Esophagus muscularis mucosa (tissue), 3 donors: ENCODE measurements at regions not wholly inside any gene's neighbourhood (a gene's known extent, or its start where the extent isn't known, plus 50 kb on each side); places are given as distances from the start of the nearest gene placed in this dataset.
A peak's percentile ranks its signal among the peaks of the same experiment; 100 is the strongest.

Experiments used
- EP300 ChIP-seq: sonication (generic); formaldehyde crosslinking; IDR thresholded peaks from one replicate; pipeline ENCODE4 v1.6.1; 2017; ENCODE audit warnings: antibody characterized with exemption
- TF ChIP-seq, protein P1 (sequence below), 3 experiments: fragments of 200-600 bp in 2 of 3; fragments of 450-650 bp in 1 of 3; sonication (generic) in 2 of 3; IDR thresholded peaks; one replicate each; pipeline ENCODE4 v1.5.1; 2017 to 2019; ENCODE audit warnings: antibody characterized with exemption in 3 of 3, mild to moderate bottlenecking in 2 of 3, moderate library complexity in 1 of 3

DNA sequence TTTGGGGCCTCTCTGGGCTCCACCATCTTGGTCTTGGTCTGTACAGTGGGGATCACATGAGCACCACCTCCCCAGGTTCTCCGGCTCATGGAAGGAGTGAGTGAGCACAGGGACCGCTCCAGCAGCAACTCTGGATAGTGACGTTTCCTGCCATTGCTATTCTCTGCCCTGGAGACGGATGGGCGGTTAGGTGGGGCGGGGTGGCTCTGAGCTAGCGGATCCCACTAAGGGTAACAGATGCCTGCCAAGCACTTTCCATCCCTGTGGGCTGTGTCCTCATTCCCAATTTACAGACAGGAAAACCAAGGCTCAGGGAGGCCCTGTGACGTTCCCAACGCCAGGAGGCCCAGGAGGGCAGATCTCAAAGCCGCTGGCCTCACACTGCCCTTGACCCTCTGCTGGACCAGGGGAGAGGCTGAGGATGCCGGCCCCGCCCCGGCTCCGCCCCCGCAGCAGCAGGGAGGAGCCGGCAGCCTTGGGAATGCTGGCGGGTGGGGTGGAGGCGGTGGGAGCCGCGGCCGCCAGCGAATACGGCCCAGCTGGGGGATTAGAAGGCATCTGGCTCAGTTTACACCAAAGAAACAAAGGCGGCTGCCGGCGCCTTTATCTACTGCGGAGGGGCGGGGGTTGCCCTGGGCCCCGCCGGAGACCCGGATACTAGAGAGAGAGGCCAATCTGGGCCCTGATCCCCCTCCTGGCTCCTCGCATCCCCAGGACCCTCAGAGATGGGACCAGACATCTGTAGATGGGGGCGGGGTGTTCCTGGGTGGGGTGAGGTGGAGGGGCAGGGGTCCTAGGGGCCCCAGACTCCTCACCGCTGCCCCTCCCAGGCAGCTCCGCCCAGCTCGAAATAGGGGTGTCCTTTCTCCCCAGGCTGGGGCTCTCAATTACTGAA lies 122.3 kb upstream of the CIBAR2 start:
- TF ChIP-seq, protein P1, sequence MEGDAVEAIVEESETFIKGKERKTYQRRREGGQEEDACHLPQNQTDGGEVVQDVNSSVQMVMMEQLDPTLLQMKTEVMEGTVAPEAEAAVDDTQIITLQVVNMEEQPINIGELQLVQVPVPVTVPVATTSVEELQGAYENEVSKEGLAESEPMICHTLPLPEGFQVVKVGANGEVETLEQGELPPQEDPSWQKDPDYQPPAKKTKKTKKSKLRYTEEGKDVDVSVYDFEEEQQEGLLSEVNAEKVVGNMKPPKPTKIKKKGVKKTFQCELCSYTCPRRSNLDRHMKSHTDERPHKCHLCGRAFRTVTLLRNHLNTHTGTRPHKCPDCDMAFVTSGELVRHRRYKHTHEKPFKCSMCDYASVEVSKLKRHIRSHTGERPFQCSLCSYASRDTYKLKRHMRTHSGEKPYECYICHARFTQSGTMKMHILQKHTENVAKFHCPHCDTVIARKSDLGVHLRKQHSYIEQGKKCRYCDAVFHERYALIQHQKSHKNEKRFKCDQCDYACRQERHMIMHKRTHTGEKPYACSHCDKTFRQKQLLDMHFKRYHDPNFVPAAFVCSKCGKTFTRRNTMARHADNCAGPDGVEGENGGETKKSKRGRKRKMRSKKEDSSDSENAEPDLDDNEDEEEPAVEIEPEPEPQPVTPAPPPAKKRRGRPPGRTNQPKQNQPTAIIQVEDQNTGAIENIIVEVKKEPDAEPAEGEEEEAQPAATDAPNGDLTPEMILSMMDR (IDR thresholded peaks at IDR 0.05), result peak in 1 of 3 experiments; percentile 11
- TF ChIP-seq EP300, result no peak
